ENCODE measurements at regions not wholly inside any gene's neighbourhood (a gene's known extent, or its start where the extent isn't known, plus 50 kb on each side); places are given as distances from the start of the nearest gene placed in this dataset.
"Not testable (repeated sequence)": the region's sequence is repeated elsewhere in the genome, so short reads cannot be mapped to it uniquely, and the experiment has no call there.

DNA sequence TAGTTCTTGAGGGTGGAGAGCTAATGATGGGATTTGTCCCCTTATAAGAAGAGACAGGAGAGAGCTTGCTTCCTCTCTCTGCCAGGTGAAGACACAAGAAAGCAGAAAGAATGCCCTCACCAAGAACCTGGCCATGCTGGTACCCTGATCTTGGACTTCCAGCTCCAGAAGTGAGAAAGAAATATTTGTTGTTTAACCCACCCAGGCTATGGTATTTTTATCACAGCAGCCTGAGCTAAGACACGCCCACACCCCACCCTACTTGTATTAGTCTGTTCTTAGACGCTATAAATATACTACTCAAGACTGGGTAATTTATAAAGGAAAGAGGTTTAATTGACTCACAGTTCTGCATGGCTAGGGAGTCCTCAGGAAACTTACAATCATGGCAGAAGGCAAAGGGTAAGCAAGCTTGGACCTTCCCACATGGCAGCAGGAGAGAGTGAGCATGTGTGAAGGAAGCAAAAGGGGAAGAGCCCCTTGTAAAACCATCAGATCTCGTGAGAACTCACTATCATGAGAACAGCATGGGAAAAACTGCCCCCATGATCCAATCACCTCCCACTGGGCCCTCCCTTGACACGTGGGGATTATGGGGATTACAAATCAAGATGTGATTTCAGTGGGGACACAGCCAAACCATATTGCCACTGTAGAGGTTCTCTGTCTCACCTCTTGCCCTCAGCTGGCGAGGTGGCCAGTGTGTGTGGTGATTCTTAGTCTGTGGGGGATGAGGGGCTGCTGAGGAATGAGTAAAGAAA is 57.4 kb upstream of the RCBTB2 start:
- POLR2A ChIA-PET, result interaction anchor here (0.7 to 0.9 kb wide), 3 partner anchors 11 to 14 kb away, joined by 3 read pairs; no protein-coding TSS in a partner anchor
- Mint-ChIP-seq H3K4me3 (ENCODE audit: unreplicated experiment) (no peak overlapping the region), H3K27ac (ENCODE audit: low read depth, unreplicated experiment) (no peak overlapping the region), H3K27me3 (ENCODE audit: insufficient read depth, unreplicated experiment) (no peaks in the 10 kb centered on the region), H3K4me1 (ENCODE audit: insufficient read depth, unreplicated experiment) (peaks cover 14% of the 10 kb centered on the region), H3K9me3 (ENCODE audit: unreplicated experiment) (no peaks in the 10 kb centered on the region), H3K36me3 (ENCODE audit: insufficient read depth, unreplicated experiment) (no peaks in the 10 kb centered on the region)
- no peak for TF ChIP-seq CTCF (IDR thresholded peaks at IDR 0.05; ENCODE audit: unreplicated experiment)
- intact Hi-C loops (cut with micrococcal nuclease), result no loop called here
- DNase-seq (ENCODE audit: unreplicated experiment), result no peak
- CTCF ChIA-PET, result interaction anchor here (0.6 to 1.6 kb wide), 4 partner anchors 9 to 463 kb away, joined by 3 to 10 read pairs (median 3); no protein-coding TSS in a partner anchor
- BruUV-seq (replicated peaks), result no TSS peak

DNA sequence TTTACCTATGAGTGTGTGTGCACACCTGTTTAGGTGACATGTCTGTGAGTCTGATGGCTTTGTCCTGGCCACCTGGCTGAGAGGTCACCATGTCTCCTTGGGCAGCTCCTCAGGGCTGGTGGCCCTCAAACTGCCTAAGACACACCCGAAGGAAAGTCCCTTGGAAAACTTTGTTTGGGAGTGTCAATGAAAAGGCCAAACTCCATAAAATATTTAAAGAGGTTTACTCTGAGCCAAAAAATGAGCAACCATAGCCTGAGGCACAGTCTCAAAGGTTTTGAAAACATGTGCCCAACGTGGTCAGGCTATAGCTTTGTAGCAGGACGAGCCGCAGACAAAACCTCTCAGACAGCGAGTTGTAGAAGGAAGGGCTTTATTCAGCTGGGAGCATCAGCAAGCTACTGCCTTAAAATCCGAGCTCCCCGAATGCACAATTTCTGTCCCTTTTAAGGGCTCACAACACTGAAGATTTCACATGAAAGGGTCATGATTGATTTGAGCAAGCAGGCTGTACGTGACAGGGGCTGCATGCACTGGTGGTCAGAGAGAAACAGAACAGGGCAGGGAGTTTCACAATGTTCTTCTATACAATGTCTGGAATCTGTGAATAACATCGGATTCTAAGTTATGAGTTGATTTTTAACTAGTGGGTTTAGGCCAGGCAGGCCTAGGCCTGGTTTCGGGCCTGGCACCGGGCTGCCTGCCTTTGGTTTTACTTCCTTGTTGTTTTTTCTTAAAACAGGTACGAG is 58.4 kb upstream of the RCBTB2 start:
- H3K36me3 Mint-ChIP-seq (ENCODE audit: insufficient read depth, unreplicated experiment); H3K4me1 Mint-ChIP-seq (ENCODE audit: insufficient read depth, unreplicated experiment); DNase-seq (ENCODE audit: unreplicated experiment); H3K9me3 Mint-ChIP-seq (ENCODE audit: unreplicated experiment); H3K4me3 Mint-ChIP-seq (ENCODE audit: unreplicated experiment); BruUV-seq (replicated peaks); intact Hi-C loops (cut with micrococcal nuclease); H3K27ac Mint-ChIP-seq (ENCODE audit: low read depth, unreplicated experiment); H3K27me3 Mint-ChIP-seq (ENCODE audit: insufficient read depth, unreplicated experiment): not testable (repeated sequence)
- ChIA-PET POLR2A (interaction anchor here (0.8 kb wide), 1 partner anchor 12 kb away, joined by 3 read pairs; no protein-coding TSS in a partner anchor), CTCF (interaction anchor here (0.6 to 0.8 kb wide), 2 partner anchors 159 to 197 kb away, joined by 3 read pairs; no protein-coding TSS in a partner anchor)

DNA sequence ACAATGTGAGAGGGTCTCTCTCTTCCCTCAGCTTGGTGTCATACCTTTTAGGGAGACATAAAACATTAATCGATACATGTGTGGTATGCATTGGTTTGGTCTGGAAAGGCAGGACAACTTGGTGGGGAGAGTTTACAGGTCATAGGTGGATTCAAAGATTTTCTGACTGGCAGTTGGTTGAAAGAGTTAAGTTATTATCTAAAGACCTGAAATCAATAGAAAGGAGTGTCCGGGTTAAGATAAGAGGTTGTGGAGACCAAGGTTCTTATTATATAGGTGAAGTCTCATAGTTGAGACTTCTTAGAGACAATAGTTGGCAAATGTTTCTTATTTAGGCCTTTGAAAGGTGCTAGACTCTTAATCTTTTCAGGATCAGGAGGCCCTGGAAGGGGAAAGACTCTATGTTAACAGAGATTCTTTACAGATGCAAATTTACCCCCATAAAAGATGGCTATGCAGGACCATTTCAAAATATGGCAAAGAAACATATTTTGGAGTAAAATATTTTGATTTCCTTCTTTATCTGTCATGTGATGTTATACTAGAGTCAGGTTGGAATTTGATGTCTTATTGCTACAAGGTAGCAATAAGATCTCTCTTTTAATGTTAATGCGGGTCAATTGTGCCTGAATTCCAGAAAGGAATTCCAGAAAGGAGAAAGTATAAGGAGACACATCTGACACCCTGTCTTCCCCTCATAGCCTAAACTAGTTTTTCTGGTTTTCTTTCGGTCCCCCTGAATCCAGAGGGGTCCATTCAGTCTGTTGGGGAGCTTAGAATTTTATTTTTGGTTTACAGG is 59.2 kb upstream of the RCBTB2 start:
- H3K4me3 Mint-ChIP-seq (ENCODE audit: unreplicated experiment), result no peak overlapping the region
- no peaks in the 10 kb centered on the region for H3K36me3 Mint-ChIP-seq (ENCODE audit: insufficient read depth, unreplicated experiment)
- no TSS peak for BruUV-seq (replicated peaks)
- H3K27ac Mint-ChIP-seq (ENCODE audit: low read depth, unreplicated experiment), result no peak overlapping the region
- H3K4me1 Mint-ChIP-seq (ENCODE audit: insufficient read depth, unreplicated experiment), result peaks cover 3% of the 10 kb centered on the region
- H3K27me3 Mint-ChIP-seq (ENCODE audit: insufficient read depth, unreplicated experiment), result no peaks in the 10 kb centered on the region
- intact Hi-C loops (cut with micrococcal nuclease), result no loop called here
- CTCF ChIA-PET, result interaction anchor here (0.6 to 7.7 kb wide), 2 partner anchors 177 to 198 kb away, joined by 3 to 169 read pairs; no protein-coding TSS in a partner anchor
- POLR2A ChIA-PET, result no interaction called here
- DNase-seq (ENCODE audit: unreplicated experiment), result no peak
- no peak for TF ChIP-seq CTCF (IDR thresholded peaks at IDR 0.05; ENCODE audit: unreplicated experiment)
- H3K9me3 Mint-ChIP-seq (ENCODE audit: unreplicated experiment), result no peaks in the 10 kb centered on the region

GRCh38 chr13:48592688-48593049 is 59.8 kb upstream of the RCBTB2 start:
- H3K36me3 Mint-ChIP-seq (ENCODE audit: insufficient read depth, unreplicated experiment), result no peaks in the 10 kb centered on the region
- CTCF ChIA-PET, result interaction anchor here (3.2 to 7.7 kb wide), 2 partner anchors 176 to 190 kb away, joined by 9 to 169 read pairs; no protein-coding TSS in a partner anchor
- no peak overlapping the region for H3K4me3 Mint-ChIP-seq (ENCODE audit: unreplicated experiment)
- no peaks in the 10 kb centered on the region for H3K9me3 Mint-ChIP-seq (ENCODE audit: unreplicated experiment)
- peaks cover 3% of the 10 kb centered on the region for H3K4me1 Mint-ChIP-seq (ENCODE audit: insufficient read depth, unreplicated experiment)
- POLR2A ChIA-PET, result no interaction called here
- no TSS peak for BruUV-seq (replicated peaks)
- intact Hi-C loops (cut with micrococcal nuclease), result no loop called here
- TF ChIP-seq CTCF (IDR thresholded peaks at IDR 0.05; ENCODE audit: unreplicated experiment), result no peak
- H3K27me3 Mint-ChIP-seq (ENCODE audit: insufficient read depth, unreplicated experiment), result no peaks in the 10 kb centered on the region
- DNase-seq (ENCODE audit: unreplicated experiment), result no peak
- no peak overlapping the region for H3K27ac Mint-ChIP-seq (ENCODE audit: low read depth, unreplicated experiment)
